Right lobe of liver (tissue), 4 donors: ENCODE measurements at regions not wholly inside any gene's neighbourhood (a gene's known extent, or its start where the extent isn't known, plus 50 kb on each side); places are given as distances from the start of the nearest gene placed in this dataset.

Experiments used
- POLR2A ChIP-seq: fragments of 450-650 bp; IDR thresholded peaks from one replicate; pipeline ENCODE4 v1.6.1; 2017; ENCODE audit warnings: antibody characterized with exemption, mild to moderate bottlenecking
- TF ChIP-seq, protein P1 (sequence below), 4 donors: fragments of 200-600 bp in 3 of 4; fragments of 450-650 bp in 1 of 4; IDR thresholded peaks; one replicate each; pipeline versions ENCODE4 v1.5.1 to v1.8.0; 2016 to 2022; ENCODE audit warnings: antibody characterized with exemption in 4 of 4, mild to moderate bottlenecking in 2 of 4
- donor health status: DM: no; HTN: no; CAD: no.
- donor health status: DM: no; HTN: no; CAD: no.
- donor health status: DM: no; HTN: yes; CAD: no.

GRCh38 chr11:109609454-109610185 lies 187.6 kb downstream of the C11orf87 start:
- TF ChIP-seq, protein P1, sequence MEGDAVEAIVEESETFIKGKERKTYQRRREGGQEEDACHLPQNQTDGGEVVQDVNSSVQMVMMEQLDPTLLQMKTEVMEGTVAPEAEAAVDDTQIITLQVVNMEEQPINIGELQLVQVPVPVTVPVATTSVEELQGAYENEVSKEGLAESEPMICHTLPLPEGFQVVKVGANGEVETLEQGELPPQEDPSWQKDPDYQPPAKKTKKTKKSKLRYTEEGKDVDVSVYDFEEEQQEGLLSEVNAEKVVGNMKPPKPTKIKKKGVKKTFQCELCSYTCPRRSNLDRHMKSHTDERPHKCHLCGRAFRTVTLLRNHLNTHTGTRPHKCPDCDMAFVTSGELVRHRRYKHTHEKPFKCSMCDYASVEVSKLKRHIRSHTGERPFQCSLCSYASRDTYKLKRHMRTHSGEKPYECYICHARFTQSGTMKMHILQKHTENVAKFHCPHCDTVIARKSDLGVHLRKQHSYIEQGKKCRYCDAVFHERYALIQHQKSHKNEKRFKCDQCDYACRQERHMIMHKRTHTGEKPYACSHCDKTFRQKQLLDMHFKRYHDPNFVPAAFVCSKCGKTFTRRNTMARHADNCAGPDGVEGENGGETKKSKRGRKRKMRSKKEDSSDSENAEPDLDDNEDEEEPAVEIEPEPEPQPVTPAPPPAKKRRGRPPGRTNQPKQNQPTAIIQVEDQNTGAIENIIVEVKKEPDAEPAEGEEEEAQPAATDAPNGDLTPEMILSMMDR (IDR thresholded peaks at IDR 0.05): no peak
- no peak for TF ChIP-seq POLR2A
